ENCODE measurements at regions not wholly inside any gene's neighbourhood (a gene's known extent, or its start where the extent isn't known, plus 50 kb on each side); places are given as distances from the start of the nearest gene placed in this dataset.

- TF ChIP-seq POLR2AphosphoS5 (IDR thresholded peaks at IDR 0.05; ENCODE audit: low read depth, low read length) (no peak), TAF1 (IDR thresholded peaks at IDR 0.05; ENCODE audit: borderline replicate concordance, insufficient read depth, low read length) (no peak)
- TF ChIP-seq, protein P1, sequence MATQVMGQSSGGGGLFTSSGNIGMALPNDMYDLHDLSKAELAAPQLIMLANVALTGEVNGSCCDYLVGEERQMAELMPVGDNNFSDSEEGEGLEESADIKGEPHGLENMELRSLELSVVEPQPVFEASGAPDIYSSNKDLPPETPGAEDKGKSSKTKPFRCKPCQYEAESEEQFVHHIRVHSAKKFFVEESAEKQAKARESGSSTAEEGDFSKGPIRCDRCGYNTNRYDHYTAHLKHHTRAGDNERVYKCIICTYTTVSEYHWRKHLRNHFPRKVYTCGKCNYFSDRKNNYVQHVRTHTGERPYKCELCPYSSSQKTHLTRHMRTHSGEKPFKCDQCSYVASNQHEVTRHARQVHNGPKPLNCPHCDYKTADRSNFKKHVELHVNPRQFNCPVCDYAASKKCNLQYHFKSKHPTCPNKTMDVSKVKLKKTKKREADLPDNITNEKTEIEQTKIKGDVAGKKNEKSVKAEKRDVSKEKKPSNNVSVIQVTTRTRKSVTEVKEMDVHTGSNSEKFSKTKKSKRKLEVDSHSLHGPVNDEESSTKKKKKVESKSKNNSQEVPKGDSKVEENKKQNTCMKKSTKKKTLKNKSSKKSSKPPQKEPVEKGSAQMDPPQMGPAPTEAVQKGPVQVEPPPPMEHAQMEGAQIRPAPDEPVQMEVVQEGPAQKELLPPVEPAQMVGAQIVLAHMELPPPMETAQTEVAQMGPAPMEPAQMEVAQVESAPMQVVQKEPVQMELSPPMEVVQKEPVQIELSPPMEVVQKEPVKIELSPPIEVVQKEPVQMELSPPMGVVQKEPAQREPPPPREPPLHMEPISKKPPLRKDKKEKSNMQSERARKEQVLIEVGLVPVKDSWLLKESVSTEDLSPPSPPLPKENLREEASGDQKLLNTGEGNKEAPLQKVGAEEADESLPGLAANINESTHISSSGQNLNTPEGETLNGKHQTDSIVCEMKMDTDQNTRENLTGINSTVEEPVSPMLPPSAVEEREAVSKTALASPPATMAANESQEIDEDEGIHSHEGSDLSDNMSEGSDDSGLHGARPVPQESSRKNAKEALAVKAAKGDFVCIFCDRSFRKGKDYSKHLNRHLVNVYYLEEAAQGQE (IDR thresholded peaks at IDR 0.05; ENCODE audit: insufficient read depth in 1 of 2, low read depth in 2 of 2, low read length in 2 of 2): no peak
Measured at GRCh38 chr1:104348277-104348676, 598.6 kb downstream of the AMY1C start.
